ENCODE measurements at regions not wholly inside any gene's neighbourhood (a gene's known extent, or its start where the extent isn't known, plus 50 kb on each side); places are given as distances from the start of the nearest gene placed in this dataset.

GRCh38 chr12:111155521-111155920, 213.4 kb downstream of the PHETA1 start:
- Histone ChIP-seq H3K4me3 (no peak overlapping the region), H3K9me3 (replicated peaks; ENCODE audit: control insufficient read depth, insufficient read depth, low read length) (no peaks in the 10 kb centered on the region), H3K79me2 (ENCODE audit: control insufficient read depth, insufficient read depth, low read length) (no peaks in the 10 kb centered on the region), H3K4me1 (ENCODE audit: control insufficient read depth, insufficient read depth, low read length) (no peaks in the 10 kb centered on the region), H3K36me3 (ENCODE audit: control insufficient read depth in 2 of 2, insufficient read depth in 2 of 2, low read length in 1 of 2) (no peaks in the 10 kb centered on the region), H3K9ac (ENCODE audit: control insufficient read depth, insufficient read depth, low read length) (no peak overlapping the region), H3K27ac (ENCODE audit: control insufficient read depth, insufficient read depth) (no peak overlapping the region), H3K27me3 (replicated peaks in 1 of 2; ENCODE audit: control insufficient read depth in 2 of 2, insufficient read depth in 2 of 2, low read length in 1 of 2) (no peaks in the 10 kb centered on the region; a peak in 1 of 4 replicates), H4K20me1 (ENCODE audit: control insufficient read depth, insufficient read depth) (no peaks in the 10 kb centered on the region), H2AFZ (ENCODE audit: control insufficient read depth, low read depth, low read length) (no peak overlapping the region), H3K4me2 (ENCODE audit: control insufficient read depth, insufficient read depth) (no peak overlapping the region)
- no peak for TF ChIP-seq TAF1 (IDR thresholded peaks at IDR 0.05; ENCODE audit: borderline replicate concordance, low read depth, low read length)
- no peak for TF ChIP-seq MYC (IDR thresholded peaks at IDR 0.05; ENCODE audit: insufficient read depth, insufficient read length, insufficient replicate concordance, low read length, severe bottlenecking)
- TF ChIP-seq ZBTB40 (IDR thresholded peaks at IDR 0.05; ENCODE audit: borderline replicate concordance) = no peak
- TF ChIP-seq HDGF (IDR thresholded peaks at IDR 0.05) = no peak
- no peak for TF ChIP-seq PRDM15 (CRISPR knock-in tag; IDR thresholded peaks at IDR 0.05)
- TF ChIP-seq PBX3 (IDR thresholded peaks at IDR 0.05; ENCODE audit: insufficient replicate concordance, low read depth, low read length) = no peak
- no peak for TF ChIP-seq MXI1 (IDR thresholded peaks at IDR 0.05; ENCODE audit: low read depth, low read length)
- TF ChIP-seq ZNF207 (IDR thresholded peaks at IDR 0.05; ENCODE audit: borderline replicate concordance) = no peak
- no peak for TF ChIP-seq SKIL (IDR thresholded peaks at IDR 0.05; ENCODE audit: low read depth, poor library complexity, severe bottlenecking)
- ChIA-PET CTCF (no interaction called here), POLR2A (no interaction called here), RAD21 (ENCODE audit: unreplicated experiment) (no interaction called here), SMC1A (ENCODE audit: uncharacterized antibody, unreplicated experiment) (no interaction called here)
- WGBS (ENCODE audit: insufficient coverage, insufficient replicate concordance, low lambda C conversion rate, missing lambda C conversion rate) = 38% methylated on average over 8 of the region's 8 CpGs
- BruUV-seq (replicated peaks) = no TSS peak
- in situ Hi-C loops (cut with MboI) (no loop called here), intact Hi-C loops (cut with micrococcal nuclease; ENCODE audit: unreplicated experiment) (no loop called here)
- DNase-seq (ENCODE audit: low read depth, low spot score) = no peak
- ATAC-seq = no peak
- no peak for FAIRE-seq
